ENCODE measurements at regions not wholly inside any gene's neighbourhood (a gene's known extent, or its start where the extent isn't known, plus 50 kb on each side); places are given as distances from the start of the nearest gene placed in this dataset.

GRCh38 chr3:160112996-160113395, 112.2 kb upstream of the C3orf80 start:
- TF ChIP-seq EZH2 (IDR thresholded peaks at IDR 0.05; ENCODE audit: low read length) (no peak), CTCF (optimal IDR thresholded peaks at IDR 0.05 in 1 of 3, IDR thresholded peaks at IDR 0.05 in 1 of 3, conservative IDR thresholded peaks at IDR 0.05 in 1 of 3; ENCODE audit: extremely low read depth in 1 of 3, insufficient read depth in 2 of 3, low read length in 3 of 3) (no peak)
